ENCODE measurements at regions not wholly inside any gene's neighbourhood (a gene's known extent, or its start where the extent isn't known, plus 50 kb on each side); places are given as distances from the start of the nearest gene placed in this dataset.

- no peak for TF ChIP-seq LEF1 (IDR thresholded peaks at IDR 0.05; ENCODE audit: borderline replicate concordance)
- no peak for TF ChIP-seq ZNF384 (IDR thresholded peaks at IDR 0.05)
- no peak for TF ChIP-seq CTBP1 (IDR thresholded peaks at IDR 0.05; ENCODE audit: borderline replicate concordance)
- no peak for TF ChIP-seq ELF4 (IDR thresholded peaks at IDR 0.05)
- TF ChIP-seq, protein P1, sequence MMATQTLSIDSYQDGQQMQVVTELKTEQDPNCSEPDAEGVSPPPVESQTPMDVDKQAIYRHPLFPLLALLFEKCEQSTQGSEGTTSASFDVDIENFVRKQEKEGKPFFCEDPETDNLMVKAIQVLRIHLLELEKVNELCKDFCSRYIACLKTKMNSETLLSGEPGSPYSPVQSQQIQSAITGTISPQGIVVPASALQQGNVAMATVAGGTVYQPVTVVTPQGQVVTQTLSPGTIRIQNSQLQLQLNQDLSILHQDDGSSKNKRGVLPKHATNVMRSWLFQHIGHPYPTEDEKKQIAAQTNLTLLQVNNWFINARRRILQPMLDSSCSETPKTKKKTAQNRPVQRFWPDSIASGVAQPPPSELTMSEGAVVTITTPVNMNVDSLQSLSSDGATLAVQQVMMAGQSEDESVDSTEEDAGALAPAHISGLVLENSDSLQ (IDR thresholded peaks at IDR 0.05), result no peak
- TF ChIP-seq TARDBP (IDR thresholded peaks at IDR 0.05), result no peak
- TF ChIP-seq SP1 (IDR thresholded peaks at IDR 0.05), result no peak
- no peak for TF ChIP-seq FOXK2 (IDR thresholded peaks at IDR 0.05)
- TF ChIP-seq SUZ12 (IDR thresholded peaks at IDR 0.05), result no peak
- TF ChIP-seq BHLHE40 (IDR thresholded peaks at IDR 0.05; ENCODE audit: borderline replicate concordance), result no peak
- no peak for TF ChIP-seq NFRKB (IDR thresholded peaks at IDR 0.05)
- no peak for TF ChIP-seq L3MBTL2 (conservative IDR thresholded peaks at IDR 0.05)
- TF ChIP-seq HDGF (IDR thresholded peaks at IDR 0.05; ENCODE audit: borderline replicate concordance), result no peak
Measured at GRCh38 chr3:113133140-113133539, 78.2 kb upstream of the BOC start.

Measured in HEK293T (cell line).